GM18870 (cell line): ENCODE measurements at regions not wholly inside any gene's neighbourhood (a gene's known extent, or its start where the extent isn't known, plus 50 kb on each side); places are given as distances from the start of the nearest gene placed in this dataset.

Experiments
- ATAC-seq: cut with Tn5 transposase; IDR thresholded peaks from one replicate; pipeline ENCODE4 v1.9.1; 2021; ENCODE audit warnings: moderate library complexity; ENCODE audit not compliant: unreplicated experiment

DNA sequence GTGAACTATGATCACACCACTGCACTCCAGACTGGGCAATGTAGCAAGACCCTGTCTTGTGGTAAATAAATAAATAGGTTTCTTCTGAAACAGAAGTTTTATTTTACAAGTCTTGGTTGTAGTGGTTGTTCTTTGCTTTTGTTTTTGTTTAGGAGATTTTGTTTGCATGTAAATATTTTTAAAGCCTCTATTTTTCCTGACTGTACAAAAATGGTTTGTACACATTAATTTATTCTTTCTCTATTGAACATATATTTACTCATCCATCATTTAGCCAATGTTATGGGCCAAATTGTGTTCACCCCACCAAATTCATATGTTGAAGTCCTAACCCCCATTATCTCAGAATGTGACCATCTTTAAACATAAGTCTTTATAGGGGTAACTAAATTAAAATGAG lies 580.1 kb downstream of the EPHA4 start:
- no peak for ATAC-seq

DNA sequence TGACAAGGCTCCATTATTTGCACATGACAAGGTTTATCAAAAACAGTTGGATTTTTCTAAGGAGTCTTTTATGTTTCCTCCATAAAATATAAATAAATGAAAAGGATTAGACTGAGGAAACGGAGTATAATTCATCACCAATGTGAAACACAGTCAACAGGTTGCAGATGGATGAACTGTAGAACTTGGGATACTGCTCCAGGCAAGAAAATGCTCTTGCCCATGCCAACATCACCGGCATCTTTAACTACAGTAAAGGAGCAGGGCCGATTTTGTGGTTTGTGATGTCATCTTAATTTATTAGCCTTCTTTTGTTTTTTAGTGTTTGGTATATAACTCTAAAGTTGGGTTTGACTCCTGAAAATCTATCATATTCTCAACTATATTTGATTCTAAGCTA lies 577.3 kb downstream of the EPHA4 start:
- ATAC-seq, result no peak

DNA sequence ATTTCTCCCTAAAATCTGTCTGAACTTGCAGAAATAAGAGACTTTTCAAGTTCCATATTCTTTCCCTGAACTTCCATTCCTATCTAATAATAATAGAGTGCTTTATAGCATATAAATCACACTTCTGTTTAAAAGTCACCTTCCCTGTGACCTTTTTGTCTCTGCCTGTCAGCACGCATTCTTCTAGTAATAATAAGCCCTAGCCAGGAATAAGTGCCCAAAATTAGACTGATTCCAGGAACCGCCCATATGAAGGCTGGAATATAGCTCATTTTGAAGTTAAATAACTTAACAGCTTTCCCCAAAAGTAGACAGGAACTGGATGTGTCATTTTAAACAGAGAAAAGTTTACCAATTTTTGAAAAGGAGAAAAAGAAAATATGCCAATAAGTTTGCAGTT lies 576.5 kb downstream of the EPHA4 start:
- no peak for ATAC-seq

DNA sequence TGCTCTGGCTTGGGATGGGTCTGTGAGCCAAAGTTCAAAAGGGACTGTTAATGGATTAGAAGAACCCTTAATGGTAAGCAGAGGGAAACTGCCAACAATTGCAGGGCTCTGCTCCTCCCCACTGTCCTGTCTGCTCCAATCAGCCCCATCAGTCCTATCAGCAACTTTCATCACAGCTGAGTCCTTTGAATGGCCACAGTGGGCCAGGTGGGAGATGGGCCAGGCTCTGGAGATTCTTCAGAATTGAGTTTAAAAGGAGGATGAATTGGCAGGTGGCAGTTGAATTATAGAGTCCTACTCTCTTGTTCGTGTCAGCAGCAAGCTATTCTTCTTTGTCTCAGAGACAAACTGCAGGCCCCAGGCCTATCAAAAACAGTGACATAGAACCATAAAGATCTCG lies 573.9 kb downstream of the EPHA4 start:
- ATAC-seq, result no peak

DNA sequence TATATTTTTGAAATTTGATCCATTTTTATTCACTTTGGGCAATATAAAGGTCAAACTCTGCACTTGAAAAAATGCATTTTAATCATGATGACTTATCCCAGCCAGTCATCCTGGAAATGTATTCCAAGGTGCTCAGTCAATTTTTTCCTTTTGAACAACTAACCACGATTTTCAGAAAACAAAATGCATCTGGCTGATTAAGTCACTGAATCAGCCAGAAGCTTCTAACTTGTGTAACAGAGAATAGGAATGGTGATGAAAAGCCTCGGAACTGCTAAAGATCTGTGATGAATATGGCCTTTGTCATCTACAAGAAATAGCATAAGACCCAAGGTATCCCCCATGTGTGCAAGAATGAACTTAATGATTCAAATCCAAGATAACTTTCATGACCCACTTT lies 572.7 kb downstream of the EPHA4 start:
- no peak for ATAC-seq

DNA sequence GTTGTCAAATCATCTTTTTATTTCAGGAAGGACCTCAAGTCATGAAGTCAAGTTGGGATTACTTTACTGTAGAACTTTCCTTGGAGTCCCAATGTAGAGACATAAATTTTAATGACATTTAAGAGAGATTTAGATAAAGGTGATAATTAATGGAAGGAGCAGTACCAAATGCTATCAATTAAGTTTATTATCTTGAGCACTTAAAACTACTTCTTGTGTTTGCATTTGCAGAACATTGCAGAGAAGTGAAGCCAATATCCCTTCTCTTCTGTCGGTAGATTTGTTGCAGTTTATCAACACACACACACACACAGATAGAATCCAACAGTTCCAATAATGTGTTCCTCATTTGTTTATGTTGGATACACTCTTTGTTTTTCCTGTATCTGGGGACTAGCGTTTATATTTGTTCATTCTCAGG lies 570.7 kb downstream of the EPHA4 start:
- no peak for ATAC-seq

DNA sequence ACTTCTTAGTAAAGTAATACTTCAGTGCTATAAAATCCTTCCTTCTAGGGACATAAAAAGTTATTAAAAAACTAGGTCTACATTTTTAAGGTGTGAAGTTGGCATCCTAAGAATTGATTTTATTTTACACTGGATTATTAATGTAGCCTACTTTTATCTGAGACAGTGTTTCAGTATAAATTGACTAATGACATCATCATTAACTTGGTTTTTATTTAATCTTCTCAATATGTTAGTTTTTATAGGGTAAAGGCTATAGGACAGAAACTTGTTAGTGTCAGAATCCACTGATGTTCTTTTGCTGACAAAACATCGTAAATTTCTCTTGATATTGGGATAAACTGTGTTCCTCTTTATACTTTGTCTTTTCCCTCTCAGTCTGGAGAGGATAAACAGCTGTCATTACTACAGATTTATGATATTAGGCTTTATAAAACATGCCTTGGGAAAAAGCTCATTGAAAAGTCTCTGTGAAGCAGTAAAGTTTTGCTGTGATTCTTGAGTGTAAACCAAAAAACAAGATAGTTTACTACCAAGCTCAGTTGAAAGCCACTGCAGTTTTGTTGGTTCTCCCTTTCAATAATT lies 569.9 kb downstream of the EPHA4 start:
- ATAC-seq, result no peak

DNA sequence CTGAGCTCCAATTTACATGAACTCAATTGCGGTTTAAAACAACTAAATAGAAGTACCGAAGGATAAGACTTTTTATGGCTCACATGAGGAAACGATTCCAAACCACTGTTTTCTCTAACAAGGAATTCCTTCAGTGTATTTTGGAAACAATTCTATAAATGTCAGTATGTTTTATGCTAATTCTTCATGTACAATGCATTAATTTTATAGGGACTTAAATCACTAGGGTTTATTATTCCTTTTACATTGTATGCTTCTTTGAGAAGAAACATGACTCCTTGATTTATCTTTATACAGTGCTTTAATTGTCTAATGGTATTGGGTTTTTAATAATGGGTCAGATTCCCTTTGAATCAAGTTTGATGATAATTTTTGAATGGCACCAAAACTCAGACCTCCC lies 566.8 kb downstream of the EPHA4 start:
- no peak for ATAC-seq

DNA sequence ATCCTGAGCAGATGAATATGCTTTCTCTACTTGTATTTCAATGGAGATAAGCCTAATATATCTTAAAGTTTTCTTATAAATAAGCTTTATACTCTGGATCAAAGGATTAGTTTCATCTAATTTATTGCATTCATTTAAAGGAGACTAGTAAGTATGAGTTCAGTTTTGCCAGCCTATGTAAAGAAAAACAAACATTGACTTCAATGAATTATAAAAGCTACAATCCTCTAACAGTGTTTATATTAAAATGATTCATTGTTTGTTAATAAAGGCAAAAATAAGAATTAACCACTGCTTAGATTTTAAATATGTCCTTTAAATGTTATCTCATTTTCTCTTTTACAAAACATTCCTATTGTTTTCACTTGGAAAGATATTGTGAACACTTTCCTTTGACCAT lies 566.0 kb downstream of the EPHA4 start:
- ATAC-seq, result no peak

DNA sequence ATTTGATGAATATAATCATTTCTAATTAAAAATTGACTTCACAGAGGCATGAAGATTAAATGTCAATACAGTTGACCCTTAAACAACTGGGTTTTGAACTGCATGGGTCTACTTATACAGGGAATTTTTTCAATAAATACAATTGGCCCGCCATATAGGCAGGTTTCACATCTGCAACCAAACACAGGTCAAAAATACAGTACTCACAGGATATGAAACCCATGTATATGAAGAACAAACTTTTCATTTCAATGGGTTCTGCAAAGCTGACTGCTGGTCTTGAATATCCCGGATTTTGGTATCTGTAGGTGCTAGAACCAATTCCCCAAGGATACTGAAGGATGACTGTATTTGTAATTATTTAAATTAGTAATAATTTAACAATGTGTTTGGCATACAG lies 555.6 kb downstream of the EPHA4 start:
- ATAC-seq, result no peak

DNA sequence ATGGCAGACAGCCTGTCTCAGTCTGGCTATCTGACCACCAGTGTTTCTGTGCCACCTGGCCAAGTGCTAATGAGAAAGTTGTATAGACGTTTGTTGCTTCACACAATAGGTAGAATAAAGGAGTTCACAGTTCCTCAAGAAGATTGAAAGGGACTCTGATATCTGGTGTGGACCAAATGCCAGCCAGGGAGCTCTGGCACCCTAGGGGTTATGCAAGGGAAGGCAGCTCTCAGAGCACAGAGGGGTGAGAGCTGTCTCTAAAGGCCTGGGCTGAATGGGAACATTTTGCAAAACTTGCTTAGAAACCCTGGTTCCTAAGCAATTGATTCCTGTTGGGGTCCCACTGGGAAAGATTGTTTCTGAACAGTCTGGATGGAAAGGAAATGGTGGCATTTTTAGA lies 553.8 kb downstream of the EPHA4 start:
- no peak for ATAC-seq

DNA sequence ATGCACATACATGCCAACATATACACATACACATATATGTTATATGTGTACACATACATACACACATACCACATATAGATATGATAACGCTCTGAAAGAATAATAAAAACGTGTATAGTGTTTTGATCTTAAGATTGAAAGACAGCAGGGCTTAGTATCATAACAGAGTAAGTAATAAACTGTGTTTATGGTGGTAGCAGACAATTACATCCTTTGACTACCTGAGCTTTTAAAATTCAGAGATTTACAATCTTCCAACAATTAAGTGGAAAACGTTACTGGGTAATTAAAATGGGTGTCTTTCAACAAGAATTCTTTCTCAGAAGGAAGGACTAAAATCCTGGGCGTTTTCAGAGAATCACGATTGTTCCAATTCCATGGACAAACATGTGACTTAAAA lies 552.4 kb downstream of the EPHA4 start:
- no peak for ATAC-seq

DNA sequence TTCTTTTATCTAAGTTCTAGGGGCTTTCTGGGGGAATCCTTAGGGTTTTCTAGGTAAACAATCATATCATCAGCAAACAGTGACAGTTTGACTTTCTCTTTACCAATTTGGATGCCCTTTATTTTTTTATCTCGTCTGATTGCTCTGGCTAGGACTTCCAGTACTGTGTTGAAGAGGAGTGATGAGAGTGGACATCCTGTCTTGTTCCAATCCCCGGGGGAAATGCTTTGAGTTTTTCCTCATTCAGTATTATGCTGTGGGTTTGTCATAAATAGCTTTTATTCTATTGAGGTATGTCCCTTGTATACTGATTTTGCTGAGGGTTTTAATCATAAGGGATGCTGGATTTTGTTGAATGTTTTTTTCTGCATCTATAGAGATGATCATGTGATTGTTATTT lies 549.5 kb downstream of the EPHA4 start:
- no peak for ATAC-seq

DNA sequence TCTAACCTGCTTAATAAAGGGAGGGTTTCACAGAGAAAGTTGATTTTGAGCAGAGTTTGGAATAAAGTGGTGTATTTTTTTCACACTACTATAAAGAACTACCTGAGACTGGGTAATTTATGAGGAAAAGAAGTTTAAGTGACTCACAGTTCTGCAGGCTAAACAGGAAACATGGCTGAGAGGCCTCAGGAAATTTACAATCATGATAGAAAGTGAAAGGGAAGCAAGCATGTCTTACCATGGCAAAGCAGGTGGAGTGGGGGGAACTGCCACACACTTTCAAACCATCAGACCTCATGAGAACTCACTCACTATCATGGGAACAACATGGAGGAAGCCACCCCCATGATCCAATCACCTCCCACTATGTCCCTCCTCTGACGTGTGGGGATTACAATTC lies 546.7 kb downstream of the EPHA4 start:
- ATAC-seq, result peak; percentile 69

DNA sequence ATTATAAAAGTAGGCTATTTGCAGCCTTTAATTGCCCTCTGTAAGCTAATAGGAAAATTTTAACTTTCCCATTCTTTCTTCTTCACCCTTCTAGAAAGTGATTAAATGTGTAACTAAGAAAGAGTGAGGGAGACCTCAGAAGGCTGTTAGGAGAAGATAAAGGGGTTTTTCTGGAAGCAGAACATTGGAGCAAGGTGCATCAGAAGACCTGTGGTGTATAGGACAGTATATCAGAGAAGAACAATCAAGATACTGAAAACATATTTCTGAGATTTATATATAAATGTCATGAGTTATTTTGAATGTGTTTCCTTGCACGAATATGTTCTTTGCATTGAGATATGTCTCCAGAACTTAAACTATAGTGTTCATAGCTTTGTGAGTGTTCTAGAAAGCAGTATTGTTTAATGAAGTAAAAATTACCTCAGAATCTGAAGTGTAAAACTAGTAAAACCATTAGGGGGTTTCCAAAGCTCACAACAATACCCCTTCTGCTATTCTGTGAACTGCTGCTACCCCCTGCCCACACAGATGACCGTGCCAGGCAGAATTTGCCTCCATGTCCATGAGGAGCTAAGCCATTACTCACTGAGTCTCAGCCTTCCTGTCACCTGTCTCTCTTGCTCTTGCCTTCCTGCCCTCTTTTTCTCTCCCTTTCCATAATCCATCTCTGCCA lies 537.9 kb downstream of the EPHA4 start:
- no peak for ATAC-seq

DNA sequence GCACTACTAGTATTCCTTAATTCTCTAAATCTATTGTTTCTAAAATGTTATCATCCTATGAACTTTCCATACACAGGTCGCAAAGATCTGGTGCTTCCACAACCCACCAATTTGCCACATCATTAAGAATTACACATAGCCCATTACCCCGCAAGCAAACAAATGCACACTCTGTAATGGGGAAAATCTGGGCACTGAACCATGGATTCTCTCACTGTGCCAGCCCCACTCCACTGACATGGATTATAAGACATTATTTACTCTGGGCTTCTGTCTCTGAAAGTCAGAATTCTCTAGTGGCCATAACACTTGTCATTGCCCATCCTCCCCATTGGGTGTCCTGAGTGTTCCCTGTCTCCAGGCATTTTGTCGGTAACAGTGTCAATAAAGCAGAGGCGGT lies 537.1 kb downstream of the EPHA4 start:
- no peak for ATAC-seq

DNA sequence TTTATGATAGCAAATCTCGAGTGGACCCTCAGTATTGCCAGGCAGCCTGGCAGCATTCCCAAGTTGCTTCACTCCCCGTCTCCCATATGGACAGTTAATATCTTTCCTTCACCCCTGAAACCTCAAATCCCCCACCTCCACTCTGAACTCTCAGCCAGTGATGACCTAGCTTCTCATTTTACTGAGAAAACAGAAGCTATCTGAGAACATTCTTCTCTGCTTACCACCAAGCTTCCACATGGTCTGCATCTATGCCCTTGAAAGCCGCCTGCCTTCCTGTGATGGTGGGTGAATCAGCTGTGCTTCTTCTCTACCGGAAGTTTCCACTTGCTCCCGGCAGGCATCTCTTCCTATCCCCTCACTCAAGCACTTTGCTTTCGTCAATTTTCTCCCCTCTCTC lies 529.2 kb downstream of the EPHA4 start:
- no peak for ATAC-seq

DNA sequence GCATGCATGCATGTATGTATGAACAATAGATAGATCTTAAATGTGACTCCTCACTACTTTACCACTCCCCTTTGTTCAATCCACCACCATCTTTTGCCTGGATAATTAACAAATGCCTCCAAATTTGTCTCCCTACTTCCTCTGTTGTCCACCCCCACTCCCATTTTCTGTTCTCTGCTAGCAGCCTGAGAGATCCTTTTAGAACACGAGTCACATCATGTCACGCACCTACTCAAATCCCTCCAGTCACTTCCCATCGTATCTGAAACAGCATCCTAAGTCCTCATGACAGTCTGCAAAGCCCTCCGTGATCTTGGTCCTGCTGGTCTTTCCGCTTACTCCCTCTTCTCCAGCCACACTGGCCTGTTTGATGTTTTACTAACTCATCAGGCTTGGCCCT lies 527.3 kb downstream of the EPHA4 start:
- no peak for ATAC-seq

DNA sequence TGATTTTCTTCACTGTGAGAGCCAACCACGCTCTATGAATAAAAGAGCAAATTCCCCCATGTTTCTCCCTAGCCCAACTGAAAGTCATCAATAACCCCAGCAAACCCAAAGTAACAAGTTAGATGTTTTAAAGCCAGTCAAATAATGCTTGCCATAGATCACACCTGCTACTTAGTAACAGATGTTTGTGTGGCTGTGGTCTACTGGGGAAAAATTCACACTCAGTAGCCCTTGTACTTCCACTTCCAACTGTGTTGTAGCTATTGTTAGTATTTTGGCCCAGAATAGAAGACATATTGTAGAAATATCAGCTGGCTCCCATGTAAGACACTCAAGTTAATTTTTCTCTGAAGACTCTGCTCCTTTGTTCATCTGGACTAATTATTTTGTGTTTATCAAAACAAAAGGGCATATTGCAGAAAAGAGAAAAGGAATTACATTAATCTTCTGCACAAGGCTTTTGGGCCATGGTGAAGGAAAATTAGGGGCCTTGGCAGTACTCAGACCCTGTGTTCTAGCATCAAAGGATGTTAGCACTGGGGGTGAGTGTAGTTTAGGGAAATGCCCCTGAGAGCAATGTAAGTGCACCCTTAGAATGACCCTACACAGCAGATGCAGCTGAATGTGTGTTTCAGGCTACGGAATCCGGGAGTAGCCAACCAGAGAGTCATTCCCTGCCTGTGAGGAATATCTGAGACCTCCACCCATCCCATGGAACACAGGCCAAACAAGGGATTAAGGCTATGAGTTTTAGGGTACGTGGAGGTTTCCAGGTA lies 521.9 kb downstream of the EPHA4 start:
- ATAC-seq, result peak; percentile 80

DNA sequence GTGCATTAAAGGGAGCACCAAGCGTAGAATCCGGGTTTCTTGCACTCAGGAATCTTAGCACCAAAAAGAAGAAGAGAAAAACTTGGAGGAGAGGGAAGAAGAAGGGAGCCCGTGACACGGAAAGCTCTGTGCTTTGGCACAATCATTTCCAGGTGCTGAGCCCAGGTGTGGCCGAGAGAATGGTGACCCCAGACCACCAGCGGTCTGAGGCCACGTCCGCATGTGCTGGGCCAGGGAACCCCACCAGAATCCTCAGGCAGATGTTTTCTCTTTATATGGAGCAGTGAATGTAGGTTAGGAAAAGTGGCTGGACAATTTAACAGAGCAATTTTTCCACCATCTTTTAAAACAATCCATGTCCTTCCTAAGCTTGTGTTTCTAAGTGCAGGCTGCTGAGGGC lies 520.9 kb downstream of the EPHA4 start:
- no peak for ATAC-seq

DNA sequence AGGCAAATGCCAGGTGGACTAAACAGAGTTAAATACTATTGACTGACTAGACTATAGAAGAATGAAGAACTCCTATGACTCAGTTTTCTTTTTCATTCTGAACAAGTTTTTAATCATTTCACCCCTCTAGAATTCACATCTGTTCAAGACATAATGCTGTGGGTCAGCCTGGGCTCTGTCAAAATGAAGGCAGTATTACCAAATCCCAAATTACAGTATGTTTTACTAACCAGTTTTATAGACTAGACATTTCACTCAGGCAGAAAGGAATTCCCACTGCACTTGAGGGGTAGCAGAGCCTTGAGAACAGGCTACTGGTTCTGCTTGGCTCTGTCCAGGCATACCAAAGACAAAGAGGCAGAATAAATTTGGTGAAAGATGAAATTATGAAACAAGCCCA lies 511.7 kb downstream of the EPHA4 start:
- ATAC-seq, result no peak

DNA sequence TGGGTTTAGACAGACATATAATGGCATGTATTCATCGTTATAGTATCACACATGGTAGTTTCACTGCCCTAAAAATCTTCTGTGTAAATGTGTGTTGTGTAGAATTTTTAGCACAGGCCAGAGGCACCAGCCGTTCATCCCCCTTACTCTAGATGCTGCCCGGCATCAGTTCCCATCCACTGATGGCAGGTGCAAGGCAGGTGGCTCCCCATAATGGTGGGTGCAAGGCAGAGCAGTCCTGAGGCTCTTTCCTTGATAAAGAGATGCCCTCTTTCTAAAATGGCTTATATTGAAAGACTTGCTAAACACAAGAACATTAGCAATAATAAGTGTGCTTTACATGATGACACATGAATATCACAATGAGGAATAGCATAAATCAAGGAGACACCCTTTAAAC lies 508.5 kb downstream of the EPHA4 start:
- ATAC-seq, result no peak
